IPS-NIHi7 (cell line): ENCODE measurements at regions not wholly inside any gene's neighbourhood (a gene's known extent, or its start where the extent isn't known, plus 50 kb on each side); places are given as distances from the start of the nearest gene placed in this dataset.
"Not testable (repeated sequence)": the region's sequence is repeated elsewhere in the genome, so short reads cannot be mapped to it uniquely, and the experiment has no call there.

Source experiments
- DNase-seq: peaks from one replicate; pipeline ENCODE4 v3.0.0; 2012; ENCODE audit warnings: mixed read lengths; ENCODE audit errors: extremely low spot score

- no peak for DNase-seq
Measured at GRCh38 chr2:224263571-224264043, 138.3 kb downstream of the FAM124B start.

- no peak for DNase-seq
Measured at GRCh38 chr2:224261326-224261725, 140.6 kb downstream of the FAM124B start.

GRCh38 chr2:224260372-224261020, 141.4 kb downstream of the FAM124B start:
- DNase-seq: no peak

GRCh38 chr2:224259831-224260230, 142.1 kb downstream of the FAM124B start:
- no peak for DNase-seq

- DNase-seq: no peak
Measured at GRCh38 chr2:224258059-224258458, 143.8 kb downstream of the FAM124B start.

GRCh38 chr2:224257156-224257555, 144.8 kb downstream of the FAM124B start:
- no peak for DNase-seq

GRCh38 chr2:224253464-224253863, 148.4 kb downstream of the FAM124B start:
- DNase-seq: no peak

- DNase-seq: no peak
Measured at GRCh38 chr2:224252631-224253030, 149.3 kb downstream of the FAM124B start.

- DNase-seq: no peak
Measured at GRCh38 chr2:224248944-224249371, 152.9 kb downstream of the FAM124B start.

GRCh38 chr2:224242561-224242960, 159.3 kb downstream of the FAM124B start:
- DNase-seq: no peak

- no peak for DNase-seq
Measured at GRCh38 chr2:224241812-224242211, 160.1 kb downstream of the FAM124B start.

- DNase-seq: no peak
Measured at GRCh38 chr2:224241001-224241400, 160.9 kb downstream of the FAM124B start.

- DNase-seq: no peak
Measured at GRCh38 chr2:224223851-224224555, 177.9 kb downstream of the FAM124B start.

GRCh38 chr2:224222974-224223373, 178.9 kb downstream of the FAM124B start:
- no peak for DNase-seq

GRCh38 chr2:224222291-224222690, 179.6 kb downstream of the FAM124B start:
- DNase-seq: no peak

- DNase-seq: peak; percentile 48
Measured at GRCh38 chr2:224221455-224221913, 180.4 kb downstream of the FAM124B start.

- no peak for DNase-seq
Measured at GRCh38 chr2:224220586-224221255, 181.2 kb downstream of the FAM124B start.

GRCh38 chr2:224219781-224220180, 180.7 kb upstream of the SERPINE2 start:
- DNase-seq: no peak

- no peak for DNase-seq
Measured at GRCh38 chr2:224217962-224218347, 178.9 kb upstream of the SERPINE2 start.

GRCh38 chr2:224217233-224217961, 178.3 kb upstream of the SERPINE2 start:
- no peak for DNase-seq

GRCh38 chr2:224215611-224216010, 176.5 kb upstream of the SERPINE2 start:
- not testable (repeated sequence) for DNase-seq

- no peak for DNase-seq
Measured at GRCh38 chr2:224213396-224213795, 174.3 kb upstream of the SERPINE2 start.
